ENCODE measurements at regions not wholly inside any gene's neighbourhood (a gene's known extent, or its start where the extent isn't known, plus 50 kb on each side); places are given as distances from the start of the nearest gene placed in this dataset.

- no peak for DNase-seq
- no peaks in the 10 kb centered on the region for H3K36me3 ChIP-seq
- intact Hi-C loops (cut with DNase I) = no loop called here
- TF ChIP-seq CTCF (IDR thresholded peaks at IDR 0.05) (no peak), POLR2A (IDR thresholded peaks at IDR 0.05) (no peak)
- no peak overlapping the region for H3K4me3 ChIP-seq
- no peaks in the 10 kb centered on the region for H3K9me3 ChIP-seq
- H3K27ac ChIP-seq = no peak overlapping the region
- WGBS, 2 donors = 67 to 78% methylated on average over 5 of the region's 5 CpGs
- no peaks in the 10 kb centered on the region for H3K27me3 ChIP-seq
- H3K4me1 ChIP-seq = no peaks in the 10 kb centered on the region
Measured at GRCh38 chr16:49054606-49055005, 227.0 kb downstream of the CBLN1 start.

- 71 to 72% methylated on average over 8 to 9 of the region's 9 CpGs for WGBS, 2 donors
- intact Hi-C loops (cut with DNase I) = no loop called here
- TF ChIP-seq POLR2A (IDR thresholded peaks at IDR 0.05) = no peak
- TF ChIP-seq CTCF (IDR thresholded peaks at IDR 0.05) = no peak
- H3K4me1 ChIP-seq = no peaks in the 10 kb centered on the region
- DNase-seq = no peak
- no peak overlapping the region for H3K4me3 ChIP-seq
- no peaks in the 10 kb centered on the region for H3K9me3 ChIP-seq
- H3K36me3 ChIP-seq = no peaks in the 10 kb centered on the region
- H3K27me3 ChIP-seq = peaks cover 0 to 4% (median 0%) of the 10 kb centered on the region in 4 donors
- H3K27ac ChIP-seq = no peak overlapping the region
Measured at GRCh38 chr16:49052846-49053245, 228.8 kb downstream of the CBLN1 start.

- WGBS, 2 donors = 13 to 72% methylated on average over 1 to 2 of the region's 2 CpGs
- TF ChIP-seq CTCF (IDR thresholded peaks at IDR 0.05) (no peak), POLR2A (IDR thresholded peaks at IDR 0.05) (no peak)
- no peak overlapping the region for H3K4me3 ChIP-seq
- H3K27ac ChIP-seq = no peak overlapping the region
- H3K36me3 ChIP-seq = no peaks in the 10 kb centered on the region
- intact Hi-C loops (cut with DNase I) = no loop called here
- no peak for DNase-seq
- H3K27me3 ChIP-seq = peaks cover 0 to 4% (median 0%) of the 10 kb centered on the region in 4 donors
- no peaks in the 10 kb centered on the region for H3K9me3 ChIP-seq
- H3K4me1 ChIP-seq = no peaks in the 10 kb centered on the region
Measured at GRCh38 chr16:49051576-49051975, 230.1 kb downstream of the CBLN1 start.

- Histone ChIP-seq H3K27ac (no peak overlapping the region), H3K4me3 (no peak overlapping the region), H3K4me1 (no peaks in the 10 kb centered on the region), H3K9me3 (no peaks in the 10 kb centered on the region), H3K36me3 (no peaks in the 10 kb centered on the region), H3K27me3 (peaks cover 0 to 4% (median 0%) of the 10 kb centered on the region in 4 donors)
- intact Hi-C loops (cut with DNase I) = no loop called here
- TF ChIP-seq POLR2A (IDR thresholded peaks at IDR 0.05) (no peak), CTCF (IDR thresholded peaks at IDR 0.05) (no peak)
- no peak for DNase-seq
- WGBS, 2 donors = 76 to 85% methylated on average over 4 of the region's 4 CpGs
Measured at GRCh38 chr16:49050607-49051006, 231.0 kb downstream of the CBLN1 start.

GRCh38 chr16:49049644-49050043 is 232.0 kb downstream of the CBLN1 start:
- no peak overlapping the region for H3K27ac ChIP-seq
- intact Hi-C loops (cut with DNase I) = no loop called here
- H3K9me3 ChIP-seq = no peaks in the 10 kb centered on the region
- TF ChIP-seq POLR2A (IDR thresholded peaks at IDR 0.05) (no peak), CTCF (IDR thresholded peaks at IDR 0.05) (no peak)
- no peak overlapping the region for H3K4me3 ChIP-seq
- H3K4me1 ChIP-seq = no peaks in the 10 kb centered on the region
- H3K27me3 ChIP-seq = peaks cover 0 to 4% (median 0%) of the 10 kb centered on the region in 4 donors
- 79 to 92% methylated on average over 3 of the region's 3 CpGs for WGBS, 2 donors
- no peak for DNase-seq
- no peaks in the 10 kb centered on the region for H3K36me3 ChIP-seq

Measured in esophagus squamous epithelium (tissue), 5 donors.